A549 (cell line): ENCODE measurements at regions not wholly inside any gene's neighbourhood (a gene's known extent, or its start where the extent isn't known, plus 50 kb on each side); places are given as distances from the start of the nearest gene placed in this dataset.

ENCODE experiments used
- MAFK ChIP-seq: fragments of 450-650 bp; IDR thresholded peaks from 2 replicates; pipeline ENCODE4 v1.6.1; 2014; ENCODE audit not compliant: partially characterized antibody
- NPAS2 ChIP-seq: fragments of 250-450 bp; sonication (Bioruptor Pico); IDR thresholded peaks from 2 replicates; pipeline ENCODE4 v1.8.0; 2022; ENCODE audit warnings: mild to moderate bottlenecking, moderate library complexity, borderline replicate concordance
- PHF8 ChIP-seq: fragments of 200-600 bp; sonication (generic); IDR thresholded peaks from 2 replicates; pipeline ENCODE4 v1.6.1; 2016; ENCODE audit warnings: low read depth, mild to moderate bottlenecking, antibody characterized with exemption, moderate library complexity, borderline replicate concordance
- RFX5 ChIP-seq: fragments of 450-650 bp; IDR thresholded peaks from 2 replicates; pipeline ENCODE4 v1.7.1; 2014; ENCODE audit warnings: antibody characterized with exemption, mild to moderate bottlenecking, moderate library complexity
- TF ChIP-seq, protein P1 (sequence below): fragments of >200 bp; sonication (Bioruptor Twin); formaldehyde crosslinking; IDR thresholded peaks from 3 replicates; pipeline ENCODE4 v1.5.1; 2016
- TF ChIP-seq, protein P2 (sequence below): fragments of >200 bp; sonication (Bioruptor Twin); formaldehyde crosslinking; IDR thresholded peaks from 3 replicates; pipeline ENCODE4 v1.6.1; 2016

DNA sequence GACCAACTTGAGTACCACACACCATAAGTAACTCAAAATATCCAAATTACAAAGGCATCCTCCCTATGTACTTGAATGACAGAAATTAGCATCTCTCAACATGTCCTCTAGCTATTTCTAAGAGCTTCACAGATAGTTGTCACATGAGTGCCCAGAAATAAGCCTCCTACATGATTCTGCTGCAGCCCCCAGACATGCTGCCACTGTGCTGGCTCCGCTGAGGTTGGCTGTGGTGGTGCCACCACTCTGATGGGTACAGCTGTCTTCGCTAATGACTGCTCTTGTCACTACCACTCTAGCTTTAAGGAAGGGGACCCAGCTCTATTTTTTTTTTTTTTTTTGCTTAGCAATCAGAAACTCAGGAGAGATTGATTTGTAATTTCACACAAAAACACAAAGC, 256.0 kb downstream of the GRXCR1 start:
- TF ChIP-seq, protein P1, sequence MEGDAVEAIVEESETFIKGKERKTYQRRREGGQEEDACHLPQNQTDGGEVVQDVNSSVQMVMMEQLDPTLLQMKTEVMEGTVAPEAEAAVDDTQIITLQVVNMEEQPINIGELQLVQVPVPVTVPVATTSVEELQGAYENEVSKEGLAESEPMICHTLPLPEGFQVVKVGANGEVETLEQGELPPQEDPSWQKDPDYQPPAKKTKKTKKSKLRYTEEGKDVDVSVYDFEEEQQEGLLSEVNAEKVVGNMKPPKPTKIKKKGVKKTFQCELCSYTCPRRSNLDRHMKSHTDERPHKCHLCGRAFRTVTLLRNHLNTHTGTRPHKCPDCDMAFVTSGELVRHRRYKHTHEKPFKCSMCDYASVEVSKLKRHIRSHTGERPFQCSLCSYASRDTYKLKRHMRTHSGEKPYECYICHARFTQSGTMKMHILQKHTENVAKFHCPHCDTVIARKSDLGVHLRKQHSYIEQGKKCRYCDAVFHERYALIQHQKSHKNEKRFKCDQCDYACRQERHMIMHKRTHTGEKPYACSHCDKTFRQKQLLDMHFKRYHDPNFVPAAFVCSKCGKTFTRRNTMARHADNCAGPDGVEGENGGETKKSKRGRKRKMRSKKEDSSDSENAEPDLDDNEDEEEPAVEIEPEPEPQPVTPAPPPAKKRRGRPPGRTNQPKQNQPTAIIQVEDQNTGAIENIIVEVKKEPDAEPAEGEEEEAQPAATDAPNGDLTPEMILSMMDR: no peak
- no peak for TF ChIP-seq RFX5
- TF ChIP-seq, protein P2, sequence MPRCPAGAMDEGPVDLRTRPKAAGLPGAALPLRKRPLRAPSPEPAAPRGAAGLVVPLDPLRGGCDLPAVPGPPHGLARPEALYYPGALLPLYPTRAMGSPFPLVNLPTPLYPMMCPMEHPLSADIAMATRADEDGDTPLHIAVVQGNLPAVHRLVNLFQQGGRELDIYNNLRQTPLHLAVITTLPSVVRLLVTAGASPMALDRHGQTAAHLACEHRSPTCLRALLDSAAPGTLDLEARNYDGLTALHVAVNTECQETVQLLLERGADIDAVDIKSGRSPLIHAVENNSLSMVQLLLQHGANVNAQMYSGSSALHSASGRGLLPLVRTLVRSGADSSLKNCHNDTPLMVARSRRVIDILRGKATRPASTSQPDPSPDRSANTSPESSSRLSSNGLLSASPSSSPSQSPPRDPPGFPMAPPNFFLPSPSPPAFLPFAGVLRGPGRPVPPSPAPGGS: no peak
- TF ChIP-seq MAFK: no peak
- no peak for TF ChIP-seq NPAS2
- no peak for TF ChIP-seq PHF8
